ENCODE measurements at regions not wholly inside any gene's neighbourhood (a gene's known extent, or its start where the extent isn't known, plus 50 kb on each side); places are given as distances from the start of the nearest gene placed in this dataset.

DNA sequence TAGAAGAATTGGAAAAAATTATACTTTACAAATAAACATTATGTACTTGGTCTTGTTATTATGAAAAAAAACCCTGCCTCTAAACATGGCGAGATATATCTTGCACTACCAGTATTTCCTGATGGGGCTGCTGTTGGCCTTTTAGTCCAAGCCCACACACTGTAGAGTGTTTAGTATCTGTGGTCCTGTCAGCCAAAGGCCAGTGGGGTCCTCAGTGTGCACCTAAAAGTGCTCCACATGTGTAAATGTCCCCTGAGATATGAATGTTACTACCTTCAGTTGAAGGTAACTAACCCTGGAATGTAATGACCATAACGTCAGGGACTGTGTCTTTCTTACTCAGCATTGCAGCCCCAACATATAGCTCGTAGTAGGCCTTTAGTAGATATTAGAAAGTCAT, 71.1 kb upstream of the HK2 start:
- DNase-seq (ENCODE audit: low spot score) (no peak), ATAC-seq (peak; percentile 72)
- H3K27ac Mint-ChIP-seq, result no peak overlapping the region
- POLR2A ChIA-PET, result no interaction called here
- H3K36me3 Mint-ChIP-seq, result peaks cover 4% of the 10 kb centered on the region
- H3K4me1 Mint-ChIP-seq, result peaks cover 18% of the 10 kb centered on the region
- H3K4me3 Mint-ChIP-seq, result no peak overlapping the region
- CTCF ChIA-PET, result interaction anchor here (1.1 kb wide), 1 partner anchor 48 kb away, joined by 4 read pairs; no protein-coding TSS in a partner anchor
- peaks cover 12% of the 10 kb centered on the region for H3K9me3 Mint-ChIP-seq
- no peaks in the 10 kb centered on the region for H3K27me3 Mint-ChIP-seq (ENCODE audit: low read depth)
- TF ChIP-seq, protein P1, sequence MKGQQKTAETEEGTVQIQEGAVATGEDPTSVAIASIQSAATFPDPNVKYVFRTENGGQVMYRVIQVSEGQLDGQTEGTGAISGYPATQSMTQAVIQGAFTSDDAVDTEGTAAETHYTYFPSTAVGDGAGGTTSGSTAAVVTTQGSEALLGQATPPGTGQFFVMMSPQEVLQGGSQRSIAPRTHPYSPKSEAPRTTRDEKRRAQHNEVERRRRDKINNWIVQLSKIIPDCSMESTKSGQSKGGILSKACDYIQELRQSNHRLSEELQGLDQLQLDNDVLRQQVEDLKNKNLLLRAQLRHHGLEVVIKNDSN (CRISPR knock-in tag; IDR thresholded peaks at IDR 0.05), result no peak
- TF ChIP-seq, protein P2, sequence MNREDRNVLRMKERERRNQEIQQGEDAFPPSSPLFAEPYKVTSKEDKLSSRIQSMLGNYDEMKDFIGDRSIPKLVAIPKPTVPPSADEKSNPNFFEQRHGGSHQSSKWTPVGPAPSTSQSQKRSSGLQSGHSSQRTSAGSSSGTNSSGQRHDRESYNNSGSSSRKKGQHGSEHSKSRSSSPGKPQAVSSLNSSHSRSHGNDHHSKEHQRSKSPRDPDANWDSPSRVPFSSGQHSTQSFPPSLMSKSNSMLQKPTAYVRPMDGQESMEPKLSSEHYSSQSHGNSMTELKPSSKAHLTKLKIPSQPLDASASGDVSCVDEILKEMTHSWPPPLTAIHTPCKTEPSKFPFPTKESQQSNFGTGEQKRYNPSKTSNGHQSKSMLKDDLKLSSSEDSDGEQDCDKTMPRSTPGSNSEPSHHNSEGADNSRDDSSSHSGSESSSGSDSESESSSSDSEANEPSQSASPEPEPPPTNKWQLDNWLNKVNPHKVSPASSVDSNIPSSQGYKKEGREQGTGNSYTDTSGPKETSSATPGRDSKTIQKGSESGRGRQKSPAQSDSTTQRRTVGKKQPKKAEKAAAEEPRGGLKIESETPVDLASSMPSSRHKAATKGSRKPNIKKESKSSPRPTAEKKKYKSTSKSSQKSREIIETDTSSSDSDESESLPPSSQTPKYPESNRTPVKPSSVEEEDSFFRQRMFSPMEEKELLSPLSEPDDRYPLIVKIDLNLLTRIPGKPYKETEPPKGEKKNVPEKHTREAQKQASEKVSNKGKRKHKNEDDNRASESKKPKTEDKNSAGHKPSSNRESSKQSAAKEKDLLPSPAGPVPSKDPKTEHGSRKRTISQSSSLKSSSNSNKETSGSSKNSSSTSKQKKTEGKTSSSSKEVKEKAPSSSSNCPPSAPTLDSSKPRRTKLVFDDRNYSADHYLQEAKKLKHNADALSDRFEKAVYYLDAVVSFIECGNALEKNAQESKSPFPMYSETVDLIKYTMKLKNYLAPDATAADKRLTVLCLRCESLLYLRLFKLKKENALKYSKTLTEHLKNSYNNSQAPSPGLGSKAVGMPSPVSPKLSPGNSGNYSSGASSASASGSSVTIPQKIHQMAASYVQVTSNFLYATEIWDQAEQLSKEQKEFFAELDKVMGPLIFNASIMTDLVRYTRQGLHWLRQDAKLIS (CRISPR knock-in tag; IDR thresholded peaks at IDR 0.05; ENCODE audit: borderline replicate concordance), result no peak
- TF ChIP-seq FOXP1 (CRISPR knock-in tag; IDR thresholded peaks at IDR 0.05; ENCODE audit: borderline replicate concordance) (no peak), ATF6 (CRISPR knock-in tag; IDR thresholded peaks at IDR 0.05) (no peak), SP1 (CRISPR knock-in tag; conservative IDR thresholded peaks at IDR 0.05) (no peak), MYBL2 (CRISPR knock-in tag; IDR thresholded peaks at IDR 0.05) (no peak), SOX15 (CRISPR knock-in tag; IDR thresholded peaks at IDR 0.05) (no peak), CBFB (CRISPR knock-in tag; IDR thresholded peaks at IDR 0.05; ENCODE audit: low read depth) (no peak), NR1H2 (CRISPR knock-in tag; IDR thresholded peaks at IDR 0.05) (no peak), CTCF (IDR thresholded peaks at IDR 0.05) (no peak), ZNF416 (CRISPR knock-in tag; IDR thresholded peaks at IDR 0.05) (no peak), PRDM15 (CRISPR knock-in tag; IDR thresholded peaks at IDR 0.05) (no peak), KAT7 (CRISPR knock-in tag; IDR thresholded peaks at IDR 0.05; ENCODE audit: borderline replicate concordance) (no peak), OVOL2 (CRISPR knock-in tag; IDR thresholded peaks at IDR 0.05; ENCODE audit: borderline replicate concordance) (no peak), FOXK1 (CRISPR knock-in tag; IDR thresholded peaks at IDR 0.05) (no peak)
- TF ChIP-seq, protein P3, sequence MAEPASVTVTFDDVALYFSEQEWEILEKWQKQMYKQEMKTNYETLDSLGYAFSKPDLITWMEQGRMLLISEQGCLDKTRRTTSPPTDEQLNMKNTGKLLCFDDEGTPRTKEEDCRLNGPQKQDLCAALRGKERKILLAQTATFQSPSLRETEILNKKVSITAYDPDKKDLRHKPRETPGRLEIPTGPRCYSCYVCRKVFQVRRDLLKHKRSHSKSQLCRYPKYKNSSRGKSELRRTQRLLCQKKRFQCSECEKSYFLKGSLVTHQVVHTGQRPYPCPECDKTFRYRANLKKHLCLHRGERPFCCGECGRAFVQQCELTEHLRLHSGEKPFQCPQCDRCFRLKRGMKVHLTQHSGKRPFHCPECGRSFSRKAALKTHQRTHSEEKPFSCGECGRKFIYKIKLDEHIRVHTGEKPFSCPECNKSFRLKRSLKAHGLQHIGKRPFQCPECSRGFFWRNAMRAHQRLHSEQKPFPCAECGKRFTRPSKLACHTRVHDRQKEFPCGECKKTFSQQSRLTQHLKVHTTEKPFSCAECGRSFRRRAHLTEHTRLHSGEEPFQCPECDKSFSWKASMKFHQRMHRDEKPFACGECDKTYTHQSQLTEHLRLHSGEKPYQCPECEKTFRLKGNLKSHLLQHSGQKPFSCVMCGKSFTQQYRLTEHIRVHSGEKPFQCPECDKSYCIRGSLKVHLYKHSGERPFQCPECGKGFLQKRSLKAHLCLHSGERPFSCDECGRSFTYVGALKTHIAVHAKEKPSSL (CRISPR knock-in tag; conservative IDR thresholded peaks at IDR 0.05), result no peak
- TF ChIP-seq, protein P4, sequence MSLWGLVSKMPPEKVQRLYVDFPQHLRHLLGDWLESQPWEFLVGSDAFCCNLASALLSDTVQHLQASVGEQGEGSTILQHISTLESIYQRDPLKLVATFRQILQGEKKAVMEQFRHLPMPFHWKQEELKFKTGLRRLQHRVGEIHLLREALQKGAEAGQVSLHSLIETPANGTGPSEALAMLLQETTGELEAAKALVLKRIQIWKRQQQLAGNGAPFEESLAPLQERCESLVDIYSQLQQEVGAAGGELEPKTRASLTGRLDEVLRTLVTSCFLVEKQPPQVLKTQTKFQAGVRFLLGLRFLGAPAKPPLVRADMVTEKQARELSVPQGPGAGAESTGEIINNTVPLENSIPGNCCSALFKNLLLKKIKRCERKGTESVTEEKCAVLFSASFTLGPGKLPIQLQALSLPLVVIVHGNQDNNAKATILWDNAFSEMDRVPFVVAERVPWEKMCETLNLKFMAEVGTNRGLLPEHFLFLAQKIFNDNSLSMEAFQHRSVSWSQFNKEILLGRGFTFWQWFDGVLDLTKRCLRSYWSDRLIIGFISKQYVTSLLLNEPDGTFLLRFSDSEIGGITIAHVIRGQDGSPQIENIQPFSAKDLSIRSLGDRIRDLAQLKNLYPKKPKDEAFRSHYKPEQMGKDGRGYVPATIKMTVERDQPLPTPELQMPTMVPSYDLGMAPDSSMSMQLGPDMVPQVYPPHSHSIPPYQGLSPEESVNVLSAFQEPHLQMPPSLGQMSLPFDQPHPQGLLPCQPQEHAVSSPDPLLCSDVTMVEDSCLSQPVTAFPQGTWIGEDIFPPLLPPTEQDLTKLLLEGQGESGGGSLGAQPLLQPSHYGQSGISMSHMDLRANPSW (CRISPR knock-in tag; conservative IDR thresholded peaks at IDR 0.05; ENCODE audit: low read depth), result no peak
- TF ChIP-seq, protein P5, sequence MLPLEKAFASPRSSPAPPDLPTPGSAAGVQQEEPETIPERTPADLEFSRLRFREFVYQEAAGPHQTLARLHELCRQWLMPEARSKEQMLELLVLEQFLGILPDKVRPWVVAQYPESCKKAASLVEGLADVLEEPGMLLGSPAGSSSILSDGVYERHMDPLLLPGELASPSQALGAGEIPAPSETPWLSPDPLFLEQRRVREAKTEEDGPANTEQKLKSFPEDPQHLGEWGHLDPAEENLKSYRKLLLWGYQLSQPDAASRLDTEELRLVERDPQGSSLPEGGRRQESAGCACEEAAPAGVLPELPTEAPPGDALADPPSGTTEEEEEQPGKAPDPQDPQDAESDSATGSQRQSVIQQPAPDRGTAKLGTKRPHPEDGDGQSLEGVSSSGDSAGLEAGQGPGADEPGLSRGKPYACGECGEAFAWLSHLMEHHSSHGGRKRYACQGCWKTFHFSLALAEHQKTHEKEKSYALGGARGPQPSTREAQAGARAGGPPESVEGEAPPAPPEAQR (CRISPR knock-in tag; IDR thresholded peaks at IDR 0.05), result no peak
- TF ChIP-seq, protein P6, sequence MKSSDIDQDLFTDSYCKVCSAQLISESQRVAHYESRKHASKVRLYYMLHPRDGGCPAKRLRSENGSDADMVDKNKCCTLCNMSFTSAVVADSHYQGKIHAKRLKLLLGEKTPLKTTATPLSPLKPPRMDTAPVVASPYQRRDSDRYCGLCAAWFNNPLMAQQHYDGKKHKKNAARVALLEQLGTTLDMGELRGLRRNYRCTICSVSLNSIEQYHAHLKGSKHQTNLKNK (CRISPR knock-in tag; IDR thresholded peaks at IDR 0.05), result no peak
